HFFc6 (cell line): ENCODE measurements at regions not wholly inside any gene's neighbourhood (a gene's known extent, or its start where the extent isn't known, plus 50 kb on each side); places are given as distances from the start of the nearest gene placed in this dataset.

Experiments
- DNase-seq: peaks from one replicate; pipeline ENCODE4 v3.0.0-alpha.2; 2018
- H3K27ac Mint-ChIP-seq: 2 replicates; pipeline ENCODE4 v1.8.0; 2020; ENCODE audit warnings: mild to moderate bottlenecking, mixed read lengths
- H3K27me3 Mint-ChIP-seq: 2 replicates; pipeline ENCODE4 v1.8.0; 2021; ENCODE audit warnings: mild to moderate bottlenecking, moderate library complexity, mixed read lengths; ENCODE audit not compliant: insufficient read depth
- H3K36me3 Mint-ChIP-seq: 2 replicates; pipeline ENCODE4 v1.8.0; 2021; ENCODE audit warnings: low read depth, mixed read lengths
- H3K4me1 Mint-ChIP-seq: 2 replicates; pipeline ENCODE4 v1.8.0; 2020; ENCODE audit warnings: low read depth, mixed read lengths
- H3K4me3 Mint-ChIP-seq: 2 replicates; pipeline ENCODE4 v1.8.0; 2020; ENCODE audit warnings: mild to moderate bottlenecking, moderate library complexity, mixed read lengths
- H3K9me3 Mint-ChIP-seq: 2 replicates; pipeline ENCODE4 v1.8.0; 2020; ENCODE audit warnings: mild to moderate bottlenecking, mixed read lengths
- CTCF ChIP-seq: fragments of 200-600 bp; sonication (generic); IDR thresholded peaks from 2 replicates; pipeline ENCODE4 v1.5.0; 2021; ENCODE audit warnings: antibody characterized with exemption, mild to moderate bottlenecking

GRCh38 chr1:38371505-38371844 is 324.9 kb upstream of the POU3F1 start:
- H3K27me3 Mint-ChIP-seq: no peaks in the 10 kb centered on the region; the same call in 1 of the 2 replicates
- no peak overlapping the region for H3K4me3 Mint-ChIP-seq
- H3K27ac Mint-ChIP-seq: no peak overlapping the region
- H3K36me3 Mint-ChIP-seq: no peaks in the 10 kb centered on the region
- H3K4me1 Mint-ChIP-seq: no peaks in the 10 kb centered on the region
- peaks cover 41% of the 10 kb centered on the region for H3K9me3 Mint-ChIP-seq
- no peak for TF ChIP-seq CTCF
- DNase-seq: no peak

- DNase-seq: no peak
- H3K4me3 Mint-ChIP-seq: no peak overlapping the region
- TF ChIP-seq CTCF: no peak
- H3K36me3 Mint-ChIP-seq: no peaks in the 10 kb centered on the region
- H3K9me3 Mint-ChIP-seq: peaks cover 39% of the 10 kb centered on the region
- no peaks in the 10 kb centered on the region for H3K4me1 Mint-ChIP-seq
- no peak overlapping the region for H3K27ac Mint-ChIP-seq
- no peaks in the 10 kb centered on the region; the same call in 1 of the 2 replicates for H3K27me3 Mint-ChIP-seq
Observed at GRCh38 chr1:38370716-38371504, 324.3 kb upstream of the POU3F1 start.

- no peak for TF ChIP-seq CTCF
- Mint-ChIP-seq H3K9me3 (peaks cover 10% of the 10 kb centered on the region; the same call in 1 of the 2 replicates), H3K27me3 (no peaks in the 10 kb centered on the region), H3K4me3 (no peak overlapping the region), H3K4me1 (no peaks in the 10 kb centered on the region), H3K27ac (no peak overlapping the region), H3K36me3 (no peaks in the 10 kb centered on the region)
- no peak for DNase-seq
Observed at GRCh38 chr1:38365242-38365641, 318.6 kb upstream of the POU3F1 start.

- Mint-ChIP-seq H3K27ac (no peak overlapping the region), H3K36me3 (no peaks in the 10 kb centered on the region), H3K27me3 (no peaks in the 10 kb centered on the region; the same call in 1 of the 2 replicates)
Observed at GRCh38 chr1:38361566-38361965, 315.0 kb upstream of the POU3F1 start.

GRCh38 chr1:38360807-38361206 is 314.2 kb upstream of the POU3F1 start:
- peaks cover 12% of the 10 kb centered on the region for H3K9me3 Mint-ChIP-seq
- no peak for TF ChIP-seq CTCF
- DNase-seq: no peak
- H3K27me3 Mint-ChIP-seq: no peaks in the 10 kb centered on the region; the same call in 1 of the 2 replicates
- H3K4me1 Mint-ChIP-seq: no peaks in the 10 kb centered on the region
- no peak overlapping the region for H3K4me3 Mint-ChIP-seq
- H3K36me3 Mint-ChIP-seq: no peaks in the 10 kb centered on the region
- no peak overlapping the region for H3K27ac Mint-ChIP-seq

More at GRCh38 chr1:38361566-38361965, 315.0 kb upstream of the POU3F1 start:
- H3K4me3 Mint-ChIP-seq: no peak overlapping the region
- peaks cover 10% of the 10 kb centered on the region; the same call in 1 of the 2 replicates for H3K9me3 Mint-ChIP-seq
- TF ChIP-seq CTCF: no peak
- DNase-seq: no peak
- no peaks in the 10 kb centered on the region for H3K4me1 Mint-ChIP-seq
